ENCODE measurements at regions not wholly inside any gene's neighbourhood (a gene's known extent, or its start where the extent isn't known, plus 50 kb on each side); places are given as distances from the start of the nearest gene placed in this dataset.

DNA sequence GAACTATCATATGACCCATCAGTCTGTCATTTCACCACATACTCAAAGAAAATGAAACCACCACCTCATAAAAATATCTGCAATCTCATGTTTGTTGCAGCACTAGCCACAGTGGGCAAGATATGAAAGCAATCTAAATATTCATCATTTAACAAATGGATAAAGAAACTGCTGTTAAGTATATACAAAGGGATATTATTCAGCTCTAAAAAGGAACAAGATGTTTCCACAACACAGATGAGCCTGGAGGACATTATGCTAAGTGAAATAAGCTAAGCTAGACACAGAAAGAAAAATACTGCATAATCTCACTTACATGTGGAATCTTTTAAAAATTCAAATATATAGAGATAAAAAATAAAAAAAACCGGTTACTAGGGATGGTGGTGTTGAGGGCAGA is 108.2 kb upstream of the BRWD3 start:
- TF ChIP-seq, protein P1, sequence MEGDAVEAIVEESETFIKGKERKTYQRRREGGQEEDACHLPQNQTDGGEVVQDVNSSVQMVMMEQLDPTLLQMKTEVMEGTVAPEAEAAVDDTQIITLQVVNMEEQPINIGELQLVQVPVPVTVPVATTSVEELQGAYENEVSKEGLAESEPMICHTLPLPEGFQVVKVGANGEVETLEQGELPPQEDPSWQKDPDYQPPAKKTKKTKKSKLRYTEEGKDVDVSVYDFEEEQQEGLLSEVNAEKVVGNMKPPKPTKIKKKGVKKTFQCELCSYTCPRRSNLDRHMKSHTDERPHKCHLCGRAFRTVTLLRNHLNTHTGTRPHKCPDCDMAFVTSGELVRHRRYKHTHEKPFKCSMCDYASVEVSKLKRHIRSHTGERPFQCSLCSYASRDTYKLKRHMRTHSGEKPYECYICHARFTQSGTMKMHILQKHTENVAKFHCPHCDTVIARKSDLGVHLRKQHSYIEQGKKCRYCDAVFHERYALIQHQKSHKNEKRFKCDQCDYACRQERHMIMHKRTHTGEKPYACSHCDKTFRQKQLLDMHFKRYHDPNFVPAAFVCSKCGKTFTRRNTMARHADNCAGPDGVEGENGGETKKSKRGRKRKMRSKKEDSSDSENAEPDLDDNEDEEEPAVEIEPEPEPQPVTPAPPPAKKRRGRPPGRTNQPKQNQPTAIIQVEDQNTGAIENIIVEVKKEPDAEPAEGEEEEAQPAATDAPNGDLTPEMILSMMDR (conservative IDR thresholded peaks at IDR 0.05): no peak
- TF ChIP-seq EZH2 (IDR thresholded peaks at IDR 0.05; ENCODE audit: low read depth): no peak
